Loucy (cell line): ENCODE measurements at regions not wholly inside any gene's neighbourhood (a gene's known extent, or its start where the extent isn't known, plus 50 kb on each side); places are given as distances from the start of the nearest gene placed in this dataset.

Source experiments
- H2AFZ ChIP-seq: fragments of 200-600 bp; sonication (generic); 2 replicates; pipeline ENCODE4 v1.6.0; 2016; ENCODE audit warnings: antibody characterized with exemption, mild to moderate bottlenecking, low read length, moderate library complexity
- H3F3A ChIP-seq: fragments of 200-600 bp; 2 replicates; pipeline ENCODE4 v1.6.0; 2016; ENCODE audit warnings: antibody characterized with exemption, low read depth, mild to moderate bottlenecking
- H3K27me3 ChIP-seq: fragments of 200-600 bp; sonication (generic); 2 replicates; pipeline ENCODE4 v1.6.1; 2014; ENCODE audit warnings: low read length, mild to moderate bottlenecking; ENCODE audit not compliant: insufficient read depth, poor library complexity, severe bottlenecking
- H3K36me3 ChIP-seq: fragments of 200-600 bp; sonication (generic); 2 replicates; pipeline ENCODE4 v1.6.1; 2016; ENCODE audit warnings: low read length; ENCODE audit not compliant: insufficient read depth
- H3K4me1 ChIP-seq: fragments of 200-600 bp; sonication (generic); 2 replicates; pipeline ENCODE4 v1.5.1; 2014; ENCODE audit warnings: low read length, mild to moderate bottlenecking; ENCODE audit not compliant: insufficient read depth, poor library complexity, severe bottlenecking
- H3K4me2 ChIP-seq: fragments of 200-600 bp; sonication (generic); 2 replicates; pipeline ENCODE4 v1.6.0; 2014; ENCODE audit warnings: antibody characterized with exemption, low read length, low read depth, mild to moderate bottlenecking; ENCODE audit not compliant: poor library complexity, severe bottlenecking
- H3K4me3 ChIP-seq: fragments of 200-600 bp; sonication (generic); 2 replicates; pipeline ENCODE4 v1.5.1; 2014; ENCODE audit warnings: low read length, mild to moderate bottlenecking, mixed read lengths; ENCODE audit not compliant: poor library complexity, severe bottlenecking
- H3K79me2 ChIP-seq: fragments of 200-600 bp; sonication (generic); 2 replicates; pipeline ENCODE4 v1.6.1; 2014; ENCODE audit warnings: low read length; ENCODE audit not compliant: insufficient read depth
- H3K9ac ChIP-seq: fragments of 200-600 bp; sonication (generic); 2 replicates; pipeline ENCODE4 v1.6.0; 2014; ENCODE audit warnings: mild to moderate bottlenecking, low read depth, low read length, moderate library complexity; ENCODE audit not compliant: poor library complexity, severe bottlenecking
- H3K9me2 ChIP-seq: fragments of 200-600 bp; sonication (generic); replicated peaks from 2 replicates; pipeline ENCODE4 v1.6.1; 2016; ENCODE audit warnings: low read depth, low read length, mixed read lengths
- H3K9me3 ChIP-seq: fragments of 200-600 bp; sonication (generic); 2 replicates; pipeline ENCODE4 v1.6.1; 2014; ENCODE audit warnings: mild to moderate bottlenecking, antibody characterized with exemption, low read length, low read depth; ENCODE audit not compliant: insufficient read depth
- H4K20me1 ChIP-seq: fragments of 200-600 bp; sonication (generic); 2 replicates; pipeline ENCODE4 v1.6.0; 2014; ENCODE audit warnings: antibody characterized with exemption, low read length, mild to moderate bottlenecking; ENCODE audit not compliant: insufficient read depth, poor library complexity, severe bottlenecking
- CTCF ChIP-seq: fragments of 200-600 bp; sonication (generic); conservative IDR thresholded peaks from 2 replicates; pipeline ENCODE4 v1.5.1; 2014; ENCODE audit warnings: mild to moderate bottlenecking, antibody characterized with exemption, low read length
- EZH2phosphoT487 ChIP-seq: fragments of 200-600 bp; IDR thresholded peaks from 2 replicates; pipeline ENCODE4 v1.6.1; 2018; ENCODE audit warnings: antibody characterized with exemption, mild to moderate bottlenecking, moderate library complexity, borderline replicate concordance

GRCh38 chr5:124418390-124418789 lies 328.0 kb downstream of the ZNF608 start:
- H3F3A ChIP-seq, result no peaks in the 10 kb centered on the region
- H3K9me2 ChIP-seq, result no peaks in the 10 kb centered on the region
- TF ChIP-seq EZH2phosphoT487 (no peak), CTCF (no peak)
- no peak overlapping the region for H3K4me3 ChIP-seq
- no peaks in the 10 kb centered on the region for H3K4me1 ChIP-seq
- no peaks in the 10 kb centered on the region for H3K27me3 ChIP-seq
- H3K79me2 ChIP-seq, result no peaks in the 10 kb centered on the region
- H3K4me2 ChIP-seq, result no peak overlapping the region
- H2AFZ ChIP-seq, result no peak overlapping the region
- no peaks in the 10 kb centered on the region for H3K36me3 ChIP-seq
- no peaks in the 10 kb centered on the region for H3K9me3 ChIP-seq
- H3K9ac ChIP-seq, result no peak overlapping the region
- no peaks in the 10 kb centered on the region for H4K20me1 ChIP-seq

GRCh38 chr5:124417196-124417595 lies 329.2 kb downstream of the ZNF608 start:
- Histone ChIP-seq H3K9ac (no peak overlapping the region), H4K20me1 (no peaks in the 10 kb centered on the region), H2AFZ (no peak overlapping the region), H3K9me2 (no peaks in the 10 kb centered on the region), H3K36me3 (no peaks in the 10 kb centered on the region), H3K4me1 (no peaks in the 10 kb centered on the region), H3K4me3 (no peak overlapping the region), H3K4me2 (no peak overlapping the region), H3F3A (no peaks in the 10 kb centered on the region), H3K9me3 (no peaks in the 10 kb centered on the region), H3K27me3 (no peaks in the 10 kb centered on the region), H3K79me2 (no peaks in the 10 kb centered on the region)
- TF ChIP-seq EZH2phosphoT487 (no peak), CTCF (no peak)

- H3K79me2 ChIP-seq, result no peaks in the 10 kb centered on the region
- H3K4me1 ChIP-seq, result no peaks in the 10 kb centered on the region
- H2AFZ ChIP-seq, result no peak overlapping the region
- no peaks in the 10 kb centered on the region for H3K9me3 ChIP-seq
- no peak overlapping the region for H3K4me3 ChIP-seq
- H3K9me2 ChIP-seq, result no peaks in the 10 kb centered on the region
- H3K36me3 ChIP-seq, result no peaks in the 10 kb centered on the region
- H4K20me1 ChIP-seq, result no peaks in the 10 kb centered on the region
- TF ChIP-seq EZH2phosphoT487 (no peak), CTCF (no peak)
- H3F3A ChIP-seq, result no peaks in the 10 kb centered on the region
- no peaks in the 10 kb centered on the region for H3K27me3 ChIP-seq
- no peak overlapping the region for H3K9ac ChIP-seq
- H3K4me2 ChIP-seq, result no peak overlapping the region
Observed at GRCh38 chr5:124416627-124417026, 329.8 kb downstream of the ZNF608 start.
